Ishikawa (cell line): ENCODE measurements at regions not wholly inside any gene's neighbourhood (a gene's known extent, or its start where the extent isn't known, plus 50 kb on each side); places are given as distances from the start of the nearest gene placed in this dataset.

Experiments used
- CEBPB ChIP-seq: IDR thresholded peaks from 2 replicates; pipeline ENCODE4 v1.6.1; 2012
- CREB1 ChIP-seq: IDR thresholded peaks from 2 replicates; pipeline ENCODE4 v1.6.1; 2012; ENCODE audit warnings: low read depth
- EGR1 ChIP-seq: IDR thresholded peaks from 2 replicates; pipeline ENCODE4 v1.6.1; 2012
- EP300 ChIP-seq: IDR thresholded peaks from 2 replicates; pipeline ENCODE4 v1.6.1; 2012; ENCODE audit warnings: borderline replicate concordance
- FOXM1 ChIP-seq: IDR thresholded peaks from 2 replicates; pipeline ENCODE4 v1.6.1; 2012; ENCODE audit warnings: low read depth, borderline replicate concordance
- MAX ChIP-seq: IDR thresholded peaks from 2 replicates; pipeline ENCODE4 v1.6.1; 2012
- NFIC ChIP-seq: IDR thresholded peaks from 2 replicates; pipeline ENCODE4 v1.6.1; 2012
- RAD21 ChIP-seq: IDR thresholded peaks from 2 replicates; pipeline ENCODE4 v1.6.1; 2012; ENCODE audit warnings: low read depth
- TAF1 ChIP-seq: IDR thresholded peaks from 2 replicates; pipeline ENCODE4 v1.6.1; 2012; ENCODE audit warnings: low read depth, mild to moderate bottlenecking
- TCF12 ChIP-seq: IDR thresholded peaks from 2 replicates; pipeline ENCODE4 v1.6.1; 2012; ENCODE audit warnings: low read depth
- TEAD4 ChIP-seq: IDR thresholded peaks from 2 replicates; pipeline ENCODE4 v1.6.1; 2012
- YY1 ChIP-seq: IDR thresholded peaks from 2 replicates; pipeline ENCODE4 v1.6.1; 2012; ENCODE audit warnings: low read depth
- ZBTB7A ChIP-seq: IDR thresholded peaks from 2 replicates; pipeline ENCODE4 v1.6.1; 2012; ENCODE audit warnings: low read depth
- TF ChIP-seq, protein P1 (sequence below): IDR thresholded peaks from 2 replicates; pipeline ENCODE4 v1.6.1; 2012
- TF ChIP-seq, protein P2 (sequence below): IDR thresholded peaks from 2 replicates; pipeline ENCODE4 v1.6.1; 2012; ENCODE audit warnings: low read depth, mild to moderate bottlenecking

- no peak for TF ChIP-seq MAX
- no peak for TF ChIP-seq EP300
- no peak for TF ChIP-seq ZBTB7A
- TF ChIP-seq FOXM1, result no peak
- no peak for TF ChIP-seq CREB1
- no peak for TF ChIP-seq EGR1
- TF ChIP-seq, protein P1, sequence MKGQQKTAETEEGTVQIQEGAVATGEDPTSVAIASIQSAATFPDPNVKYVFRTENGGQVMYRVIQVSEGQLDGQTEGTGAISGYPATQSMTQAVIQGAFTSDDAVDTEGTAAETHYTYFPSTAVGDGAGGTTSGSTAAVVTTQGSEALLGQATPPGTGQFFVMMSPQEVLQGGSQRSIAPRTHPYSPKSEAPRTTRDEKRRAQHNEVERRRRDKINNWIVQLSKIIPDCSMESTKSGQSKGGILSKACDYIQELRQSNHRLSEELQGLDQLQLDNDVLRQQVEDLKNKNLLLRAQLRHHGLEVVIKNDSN, result no peak
- no peak for TF ChIP-seq RAD21
- no peak for TF ChIP-seq NFIC
- TF ChIP-seq CEBPB, result no peak
- TF ChIP-seq YY1, result no peak
- TF ChIP-seq TEAD4, result no peak
- TF ChIP-seq, protein P2, sequence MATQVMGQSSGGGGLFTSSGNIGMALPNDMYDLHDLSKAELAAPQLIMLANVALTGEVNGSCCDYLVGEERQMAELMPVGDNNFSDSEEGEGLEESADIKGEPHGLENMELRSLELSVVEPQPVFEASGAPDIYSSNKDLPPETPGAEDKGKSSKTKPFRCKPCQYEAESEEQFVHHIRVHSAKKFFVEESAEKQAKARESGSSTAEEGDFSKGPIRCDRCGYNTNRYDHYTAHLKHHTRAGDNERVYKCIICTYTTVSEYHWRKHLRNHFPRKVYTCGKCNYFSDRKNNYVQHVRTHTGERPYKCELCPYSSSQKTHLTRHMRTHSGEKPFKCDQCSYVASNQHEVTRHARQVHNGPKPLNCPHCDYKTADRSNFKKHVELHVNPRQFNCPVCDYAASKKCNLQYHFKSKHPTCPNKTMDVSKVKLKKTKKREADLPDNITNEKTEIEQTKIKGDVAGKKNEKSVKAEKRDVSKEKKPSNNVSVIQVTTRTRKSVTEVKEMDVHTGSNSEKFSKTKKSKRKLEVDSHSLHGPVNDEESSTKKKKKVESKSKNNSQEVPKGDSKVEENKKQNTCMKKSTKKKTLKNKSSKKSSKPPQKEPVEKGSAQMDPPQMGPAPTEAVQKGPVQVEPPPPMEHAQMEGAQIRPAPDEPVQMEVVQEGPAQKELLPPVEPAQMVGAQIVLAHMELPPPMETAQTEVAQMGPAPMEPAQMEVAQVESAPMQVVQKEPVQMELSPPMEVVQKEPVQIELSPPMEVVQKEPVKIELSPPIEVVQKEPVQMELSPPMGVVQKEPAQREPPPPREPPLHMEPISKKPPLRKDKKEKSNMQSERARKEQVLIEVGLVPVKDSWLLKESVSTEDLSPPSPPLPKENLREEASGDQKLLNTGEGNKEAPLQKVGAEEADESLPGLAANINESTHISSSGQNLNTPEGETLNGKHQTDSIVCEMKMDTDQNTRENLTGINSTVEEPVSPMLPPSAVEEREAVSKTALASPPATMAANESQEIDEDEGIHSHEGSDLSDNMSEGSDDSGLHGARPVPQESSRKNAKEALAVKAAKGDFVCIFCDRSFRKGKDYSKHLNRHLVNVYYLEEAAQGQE, result no peak
- no peak for TF ChIP-seq TAF1
- no peak for TF ChIP-seq TCF12
Measured at GRCh38 chr16:47826070-47826469, 329.7 kb downstream of the ABCC12 start.

DNA sequence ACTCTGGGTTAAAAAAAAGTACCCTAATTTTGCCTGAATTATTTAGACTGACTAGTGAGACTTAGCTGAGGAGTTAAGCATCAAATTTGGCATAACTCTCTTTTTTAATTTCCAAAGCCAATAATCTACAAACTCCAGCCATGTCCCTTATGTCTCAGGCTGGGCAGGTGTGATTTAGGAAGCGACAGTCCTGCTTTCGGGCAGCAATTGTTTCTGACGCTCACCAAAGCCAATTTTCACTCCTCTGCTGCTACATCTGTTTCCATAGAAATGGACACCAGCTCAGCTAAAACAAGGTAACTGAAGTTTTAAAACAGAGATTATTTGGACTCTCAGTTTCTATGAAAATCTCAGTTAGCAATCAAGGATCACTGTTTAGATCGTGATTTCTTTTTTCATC is 338.7 kb downstream of the ABCC12 start:
- TF ChIP-seq FOXM1, result no peak

DNA sequence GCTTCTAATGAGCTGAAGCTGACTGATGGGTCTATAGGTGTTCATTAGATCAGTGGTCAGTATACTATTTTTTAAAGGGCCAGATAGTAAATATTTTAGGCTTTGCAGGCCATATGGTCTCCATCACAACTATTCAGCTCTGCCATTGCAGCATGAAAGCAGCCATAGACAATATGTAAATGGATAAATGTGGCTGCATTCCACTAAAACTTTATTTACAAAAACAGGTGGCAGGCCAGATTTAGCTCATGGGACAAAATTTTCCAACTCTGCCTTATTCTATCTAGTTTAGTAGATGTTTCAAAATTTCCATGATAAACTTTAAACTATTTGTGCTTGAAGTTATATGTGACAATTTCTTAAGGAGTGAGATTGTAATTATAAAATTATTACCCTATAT is 339.3 kb downstream of the ABCC12 start:
- no peak for TF ChIP-seq CEBPB
- TF ChIP-seq RAD21, result no peak
- no peak for TF ChIP-seq EP300
- TF ChIP-seq TAF1, result no peak
- TF ChIP-seq TEAD4, result no peak
- no peak for TF ChIP-seq EGR1
- no peak for TF ChIP-seq NFIC
- no peak for TF ChIP-seq TCF12
- no peak for TF ChIP-seq MAX
- no peak for TF ChIP-seq CREB1
- no peak for TF ChIP-seq ZBTB7A
- TF ChIP-seq YY1, result no peak
- TF ChIP-seq, protein P2, result no peak
- TF ChIP-seq, protein P1, result no peak
- TF ChIP-seq FOXM1, result no peak

- TF ChIP-seq NFIC, result no peak
- no peak for TF ChIP-seq CREB1
- TF ChIP-seq EGR1, result no peak
- TF ChIP-seq TCF12, result no peak
- TF ChIP-seq ZBTB7A, result no peak
- no peak for TF ChIP-seq RAD21
- TF ChIP-seq, protein P2, result no peak
- no peak for TF ChIP-seq CEBPB
- TF ChIP-seq, protein P1, result no peak
- TF ChIP-seq TEAD4, result no peak
- no peak for TF ChIP-seq EP300
Measured at GRCh38 chr16:47815655-47816054, 340.1 kb downstream of the ABCC12 start.
